Inflammatory macrophage treated with lipopolysaccharide for 1 hour (primary cell): ENCODE measurements at regions not wholly inside any gene's neighbourhood (a gene's known extent, or its start where the extent isn't known, plus 50 kb on each side); places are given as distances from the start of the nearest gene placed in this dataset.

ENCODE experiments used
- DNase-seq, 2 donors: peaks; one replicate each; pipeline ENCODE4 v3.0.0-alpha.2; 2020 to 2022

- no peak for DNase-seq
Measured at GRCh38 chr6:147087641-147088040, 116.6 kb upstream of the STXBP5 start.

GRCh38 chr6:147088861-147089260, 115.4 kb upstream of the STXBP5 start:
- no peak for DNase-seq

GRCh38 chr6:147095316-147095715, 108.9 kb upstream of the STXBP5 start:
- no peak for DNase-seq

- DNase-seq = no peak
Measured at GRCh38 chr6:147099974-147100373, 104.2 kb upstream of the STXBP5 start.

GRCh38 chr6:147103007-147103406, 101.2 kb upstream of the STXBP5 start:
- DNase-seq = no peak

- DNase-seq = no peak
Measured at GRCh38 chr6:147103694-147104093, 100.5 kb upstream of the STXBP5 start.

- DNase-seq = no peak
Measured at GRCh38 chr6:147105786-147106185, 98.4 kb upstream of the STXBP5 start.

- DNase-seq = peak; percentile 64 to 72
Measured at GRCh38 chr6:147106759-147107401, 97.3 kb upstream of the STXBP5 start.

GRCh38 chr6:147108259-147108910, 95.8 kb upstream of the STXBP5 start:
- no peak for DNase-seq

GRCh38 chr6:147109707-147110106, 94.5 kb upstream of the STXBP5 start:
- no peak for DNase-seq

- no peak for DNase-seq
Measured at GRCh38 chr6:147116056-147116455, 88.2 kb upstream of the STXBP5 start.

- DNase-seq = no peak
Measured at GRCh38 chr6:147117011-147117410, 87.2 kb upstream of the STXBP5 start.

GRCh38 chr6:147117580-147117979, 86.6 kb upstream of the STXBP5 start:
- no peak for DNase-seq

GRCh38 chr6:147119310-147119709, 84.9 kb upstream of the STXBP5 start:
- DNase-seq = no peak

GRCh38 chr6:147122823-147123222, 81.4 kb upstream of the STXBP5 start:
- DNase-seq = no peak

- DNase-seq = no peak
Measured at GRCh38 chr6:147126618-147127022, 77.6 kb upstream of the STXBP5 start.

GRCh38 chr6:147127587-147127986, 76.6 kb upstream of the STXBP5 start:
- DNase-seq = no peak

- no peak for DNase-seq
Measured at GRCh38 chr6:147128056-147128455, 76.2 kb upstream of the STXBP5 start.

GRCh38 chr6:147131532-147132128, 72.6 kb upstream of the STXBP5 start:
- DNase-seq = peak; percentile 51 to 71

- DNase-seq = no peak
Measured at GRCh38 chr6:147132889-147133288, 71.3 kb upstream of the STXBP5 start.

GRCh38 chr6:147133669-147134068, 70.5 kb upstream of the STXBP5 start:
- no peak for DNase-seq

- peak; percentile 24 to 41 for DNase-seq
Measured at GRCh38 chr6:147135211-147135681, 69.0 kb upstream of the STXBP5 start.

GRCh38 chr6:147136057-147136456, 68.2 kb upstream of the STXBP5 start:
- no peak for DNase-seq

GRCh38 chr6:147137986-147138385, 66.2 kb upstream of the STXBP5 start:
- DNase-seq = no peak
